ENCODE measurements at regions not wholly inside any gene's neighbourhood (a gene's known extent, or its start where the extent isn't known, plus 50 kb on each side); places are given as distances from the start of the nearest gene placed in this dataset.

- no peak for TF ChIP-seq TAF1 (IDR thresholded peaks at IDR 0.05; ENCODE audit: borderline replicate concordance, insufficient read depth, low read length)
These were observed 400.7 kb downstream of the DAD1 start for GRCh38 chr14:22188318-22188717.

GRCh38 chr14:22185789-22186188 lies 403.2 kb downstream of the DAD1 start:
- no peak for TF ChIP-seq FOXP2 (optimal IDR thresholded peaks at IDR 0.05; ENCODE audit: borderline replicate concordance, extremely low read depth, extremely low read length, insufficient read depth)
- no peak for TF ChIP-seq POLR2AphosphoS5 (IDR thresholded peaks at IDR 0.05; ENCODE audit: low read depth, low read length)
- no peak for TF ChIP-seq TAF1 (IDR thresholded peaks at IDR 0.05; ENCODE audit: borderline replicate concordance, insufficient read depth, low read length)
- TF ChIP-seq SIN3A (IDR thresholded peaks at IDR 0.05; ENCODE audit: borderline replicate concordance, insufficient read depth, low read length) = no peak
- TF ChIP-seq REST (IDR thresholded peaks at IDR 0.05; ENCODE audit: insufficient read depth in 1 of 2, low read depth in 2 of 2, low read length in 2 of 2) = no peak

GRCh38 chr14:22185191-22185590 lies 403.8 kb downstream of the DAD1 start:
- TF ChIP-seq TAF1 (IDR thresholded peaks at IDR 0.05; ENCODE audit: borderline replicate concordance, insufficient read depth, low read length) = no peak
- TF ChIP-seq POLR2AphosphoS5 (IDR thresholded peaks at IDR 0.05; ENCODE audit: low read depth, low read length) = no peak
- no peak for TF ChIP-seq REST (IDR thresholded peaks at IDR 0.05; ENCODE audit: insufficient read depth in 1 of 2, low read depth in 2 of 2, low read length in 2 of 2)
- no peak for TF ChIP-seq SIN3A (IDR thresholded peaks at IDR 0.05; ENCODE audit: borderline replicate concordance, insufficient read depth, low read length)
- no peak for TF ChIP-seq FOXP2 (optimal IDR thresholded peaks at IDR 0.05; ENCODE audit: borderline replicate concordance, extremely low read depth, extremely low read length, insufficient read depth)

- TF ChIP-seq SIN3A (IDR thresholded peaks at IDR 0.05; ENCODE audit: borderline replicate concordance, insufficient read depth, low read length) (no peak), TAF1 (IDR thresholded peaks at IDR 0.05; ENCODE audit: borderline replicate concordance, insufficient read depth, low read length) (no peak), POLR2AphosphoS5 (IDR thresholded peaks at IDR 0.05; ENCODE audit: low read depth, low read length) (no peak), REST (IDR thresholded peaks at IDR 0.05; ENCODE audit: insufficient read depth in 1 of 2, low read depth in 2 of 2, low read length in 2 of 2) (no peak), FOXP2 (optimal IDR thresholded peaks at IDR 0.05; ENCODE audit: borderline replicate concordance, extremely low read depth, extremely low read length, insufficient read depth) (no peak)
These were observed 404.2 kb downstream of the DAD1 start for GRCh38 chr14:22184830-22185168.

GRCh38 chr14:22184157-22184829 lies 404.7 kb downstream of the DAD1 start:
- TF ChIP-seq POLR2AphosphoS5 (IDR thresholded peaks at IDR 0.05; ENCODE audit: low read depth, low read length) = no peak
- no peak for TF ChIP-seq REST (IDR thresholded peaks at IDR 0.05; ENCODE audit: insufficient read depth in 1 of 2, low read depth in 2 of 2, low read length in 2 of 2)
- no peak for TF ChIP-seq TAF1 (IDR thresholded peaks at IDR 0.05; ENCODE audit: borderline replicate concordance, insufficient read depth, low read length)
- no peak for TF ChIP-seq SIN3A (IDR thresholded peaks at IDR 0.05; ENCODE audit: borderline replicate concordance, insufficient read depth, low read length)
- no peak for TF ChIP-seq FOXP2 (optimal IDR thresholded peaks at IDR 0.05; ENCODE audit: borderline replicate concordance, extremely low read depth, extremely low read length, insufficient read depth)

Data from PFSK-1 (cell line).